Rectal smooth muscle tissue (tissue), 1 donor: ENCODE measurements at regions not wholly inside any gene's neighbourhood (a gene's known extent, or its start where the extent isn't known, plus 50 kb on each side); places are given as distances from the start of the nearest gene placed in this dataset.

Experiments used
- H3K27ac ChIP-seq: one replicate; pipeline ENCODE4 v1.7.0; 2013; ENCODE audit warnings: low read depth, low read length, inconsistent platforms
- H3K27me3 ChIP-seq: one replicate; pipeline ENCODE4 v1.7.0; 2013; ENCODE audit warnings: low read length; ENCODE audit not compliant: control insufficient read depth, insufficient read depth
- H3K36me3 ChIP-seq: one replicate; pipeline ENCODE4 v1.7.0; 2013; ENCODE audit warnings: low read length; ENCODE audit not compliant: control insufficient read depth, insufficient read depth
- H3K4me1 ChIP-seq: one replicate; pipeline ENCODE4 v1.7.0; 2013; ENCODE audit warnings: low read length; ENCODE audit not compliant: control insufficient read depth, insufficient read depth
- H3K4me3 ChIP-seq: one replicate; pipeline ENCODE4 v1.7.0; 2013; ENCODE audit warnings: low read length
- H3K9ac ChIP-seq: one replicate; pipeline ENCODE4 v1.7.0; 2013; ENCODE audit warnings: low read length

DNA sequence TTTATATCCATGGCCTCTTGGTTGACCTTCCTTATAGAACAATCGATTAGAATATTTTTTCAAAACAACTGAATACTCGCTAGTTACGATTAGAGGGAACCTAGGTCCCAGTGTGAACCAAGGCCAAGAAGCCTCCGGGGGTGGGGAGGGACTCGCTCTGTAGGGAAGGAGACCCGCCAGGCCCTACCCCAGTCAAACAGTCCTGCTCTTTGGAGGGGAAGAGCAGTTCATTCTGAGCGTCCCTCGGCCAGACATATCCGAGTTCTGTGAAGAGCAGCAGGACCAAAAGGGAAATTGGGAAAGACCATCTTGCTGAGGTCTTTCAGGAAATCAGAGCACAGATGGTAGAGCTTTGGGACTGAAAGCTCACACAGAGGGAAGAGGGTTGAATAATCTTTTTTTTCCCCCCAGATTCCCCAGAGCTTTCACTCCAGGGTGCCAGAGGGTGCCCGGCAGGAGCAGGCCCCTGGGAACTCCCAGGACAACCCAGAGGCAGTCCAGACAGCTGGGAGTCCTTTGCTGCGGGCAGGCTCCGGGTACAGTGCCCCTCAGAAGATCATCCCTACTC lies 137.2 kb upstream of the HES1 start:
- peaks cover 4% of the 10 kb centered on the region for H3K4me1 ChIP-seq
- H3K36me3 ChIP-seq = no peaks in the 10 kb centered on the region
- H3K27ac ChIP-seq = no peak overlapping the region
- no peak overlapping the region for H3K9ac ChIP-seq
- no peak overlapping the region for H3K4me3 ChIP-seq
- H3K27me3 ChIP-seq = peaks cover 4% of the 10 kb centered on the region

GRCh38 chr3:194000100-194000499 lies 135.8 kb upstream of the HES1 start:
- peaks cover 11% of the 10 kb centered on the region for H3K4me1 ChIP-seq
- no peak overlapping the region for H3K27ac ChIP-seq
- no peak overlapping the region for H3K4me3 ChIP-seq
- no peak overlapping the region for H3K9ac ChIP-seq
- H3K36me3 ChIP-seq = no peaks in the 10 kb centered on the region
- H3K27me3 ChIP-seq = peaks cover 2% of the 10 kb centered on the region

DNA sequence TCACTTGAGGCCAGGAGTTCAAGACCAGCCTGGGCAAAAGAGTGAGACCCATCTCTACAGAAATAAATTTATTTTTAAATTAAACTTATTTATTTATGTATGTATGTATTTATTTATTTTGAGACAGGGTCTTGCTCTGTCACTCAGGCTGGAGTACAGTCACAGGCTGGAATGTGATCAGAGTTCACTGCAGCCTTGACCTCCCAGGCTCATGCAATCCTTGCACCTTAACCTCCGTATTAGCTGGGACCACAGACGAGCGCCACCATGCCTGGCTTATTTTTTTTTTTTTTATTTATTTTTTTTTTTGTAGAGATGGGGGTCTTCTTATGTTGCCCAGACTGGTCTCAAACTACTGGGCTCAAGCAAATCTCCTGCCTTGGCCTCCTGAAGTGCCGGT lies 135.2 kb upstream of the HES1 start:
- Histone ChIP-seq H3K9ac (no peak overlapping the region), H3K4me3 (no peak overlapping the region), H3K36me3 (no peaks in the 10 kb centered on the region), H3K4me1 (peaks cover 11% of the 10 kb centered on the region), H3K27me3 (no peaks in the 10 kb centered on the region), H3K27ac (no peak overlapping the region)

GRCh38 chr3:194001728-194002459 lies 134.1 kb upstream of the HES1 start:
- H3K27ac ChIP-seq = no peak overlapping the region
- H3K4me3 ChIP-seq = no peak overlapping the region
- H3K27me3 ChIP-seq = no peaks in the 10 kb centered on the region
- H3K36me3 ChIP-seq = no peaks in the 10 kb centered on the region
- H3K9ac ChIP-seq = no peak overlapping the region
- H3K4me1 ChIP-seq = peaks cover 11% of the 10 kb centered on the region

DNA sequence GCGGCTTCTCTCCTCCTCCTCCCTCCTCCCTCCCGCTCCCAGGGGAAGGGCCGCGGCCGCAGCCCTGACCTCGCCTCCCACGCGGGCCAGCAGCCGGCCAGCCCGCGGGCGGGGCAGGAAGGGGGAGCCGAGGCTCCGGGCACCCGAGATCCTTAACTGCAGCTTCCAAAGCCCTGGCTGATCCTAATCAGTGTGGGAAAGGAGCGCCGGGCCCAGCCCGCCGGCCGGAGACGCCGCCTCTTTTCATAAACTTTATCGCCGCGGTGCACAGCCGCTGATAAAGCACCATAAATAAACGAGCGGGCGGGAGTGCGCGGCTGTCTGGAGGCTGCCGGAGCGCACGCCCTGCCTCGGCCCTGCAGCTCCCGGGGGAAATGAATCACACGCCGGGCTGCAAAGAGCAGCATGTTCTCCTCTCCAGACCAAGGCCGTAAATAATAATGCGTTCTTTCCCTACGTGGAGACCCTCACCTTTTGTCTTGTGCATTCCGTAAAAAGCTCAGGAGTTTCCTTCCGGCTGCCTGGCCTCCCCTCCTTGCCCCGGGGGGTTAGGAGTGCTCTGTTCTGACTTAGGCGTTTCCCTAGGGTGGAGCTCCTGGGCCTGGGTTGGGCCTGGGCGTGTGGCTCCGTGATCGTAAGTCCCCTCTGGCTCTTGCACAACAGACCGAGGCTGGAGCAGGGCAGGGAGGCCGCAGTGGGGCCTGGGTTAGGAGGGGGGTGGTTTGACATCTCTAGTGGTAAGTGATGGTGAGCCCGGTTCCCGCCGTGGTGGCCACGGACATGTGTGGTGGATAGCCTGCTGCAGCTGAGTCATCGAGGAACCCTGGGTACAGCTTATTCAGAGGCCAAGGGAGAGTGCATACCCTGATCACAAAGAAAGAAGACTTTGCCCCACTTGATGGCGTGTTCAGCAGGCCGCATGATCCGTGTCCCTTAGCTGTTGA lies 132.6 kb upstream of the HES1 start:
- H3K27ac ChIP-seq = peak overlapping the region; percentile 72
- H3K4me3 ChIP-seq = peak overlapping the region; percentile 66
- H3K36me3 ChIP-seq = no peaks in the 10 kb centered on the region
- H3K4me1 ChIP-seq = peaks cover 11% of the 10 kb centered on the region
- H3K27me3 ChIP-seq = no peaks in the 10 kb centered on the region
- H3K9ac ChIP-seq = no peak overlapping the region

DNA sequence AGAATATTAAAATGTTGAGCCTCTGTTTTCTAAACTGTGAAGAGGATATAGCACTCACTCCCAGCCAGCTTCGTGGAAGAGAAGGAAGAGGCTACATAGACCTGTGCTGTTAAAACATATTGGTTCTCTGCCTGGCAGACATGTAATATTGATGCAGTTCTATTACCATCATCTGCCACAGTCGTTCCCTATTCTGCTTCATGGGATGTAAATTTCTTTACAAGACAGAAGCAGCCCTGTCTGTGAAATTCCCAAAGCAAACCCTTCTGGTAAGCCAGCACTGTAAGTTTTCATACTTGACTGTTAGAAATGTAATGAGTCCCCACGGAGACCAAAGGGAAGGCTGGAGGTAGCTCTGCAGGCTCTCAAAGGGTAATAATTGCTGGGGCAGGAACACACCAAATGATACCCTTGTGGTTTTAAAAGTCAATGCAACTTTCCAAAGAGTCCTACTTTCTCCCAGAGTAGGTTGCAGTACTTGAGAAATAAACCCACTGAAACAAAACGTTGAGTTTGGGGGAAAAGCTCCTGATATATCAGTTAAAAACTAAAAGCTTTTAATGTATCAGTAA lies 129.9 kb upstream of the HES1 start:
- Histone ChIP-seq H3K9ac (no peak overlapping the region), H3K4me3 (no peak overlapping the region), H3K4me1 (peaks cover 11% of the 10 kb centered on the region), H3K36me3 (no peaks in the 10 kb centered on the region), H3K27me3 (no peaks in the 10 kb centered on the region), H3K27ac (no peak overlapping the region)

GRCh38 chr3:194007592-194008337 lies 128.2 kb upstream of the HES1 start:
- Histone ChIP-seq H3K9ac (no peak overlapping the region), H3K4me1 (peaks cover 11% of the 10 kb centered on the region), H3K4me3 (no peak overlapping the region), H3K27ac (no peak overlapping the region), H3K36me3 (no peaks in the 10 kb centered on the region), H3K27me3 (no peaks in the 10 kb centered on the region)

DNA sequence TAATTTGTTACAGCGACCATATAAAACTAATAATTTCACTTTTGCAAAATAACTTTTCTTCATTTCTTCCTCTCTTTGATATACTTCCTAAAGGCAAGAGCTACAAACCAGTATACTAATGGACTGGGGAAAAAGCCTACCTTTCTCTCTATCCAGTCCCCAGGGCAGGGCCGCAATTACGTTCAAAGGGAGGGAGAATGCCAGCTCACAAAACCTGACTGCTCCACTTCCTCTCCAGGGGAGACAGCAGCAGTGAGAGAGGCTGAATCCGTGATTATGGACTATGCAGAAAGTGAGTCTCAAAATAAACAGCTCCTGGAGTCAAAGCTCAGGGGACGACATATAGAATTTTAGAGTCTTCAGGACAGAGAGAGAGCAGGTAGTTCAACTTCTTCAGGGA lies 126.9 kb upstream of the HES1 start:
- no peaks in the 10 kb centered on the region for H3K27me3 ChIP-seq
- no peak overlapping the region for H3K4me3 ChIP-seq
- peaks cover 4% of the 10 kb centered on the region for H3K4me1 ChIP-seq
- H3K36me3 ChIP-seq = no peaks in the 10 kb centered on the region
- no peak overlapping the region for H3K9ac ChIP-seq
- H3K27ac ChIP-seq = no peak overlapping the region

- Histone ChIP-seq H3K4me1 (no peaks in the 10 kb centered on the region), H3K27me3 (no peaks in the 10 kb centered on the region), H3K4me3 (no peak overlapping the region), H3K36me3 (no peaks in the 10 kb centered on the region), H3K27ac (no peak overlapping the region), H3K9ac (no peak overlapping the region)
These were observed 125.9 kb upstream of the HES1 start for GRCh38 chr3:194009892-194010533.

DNA sequence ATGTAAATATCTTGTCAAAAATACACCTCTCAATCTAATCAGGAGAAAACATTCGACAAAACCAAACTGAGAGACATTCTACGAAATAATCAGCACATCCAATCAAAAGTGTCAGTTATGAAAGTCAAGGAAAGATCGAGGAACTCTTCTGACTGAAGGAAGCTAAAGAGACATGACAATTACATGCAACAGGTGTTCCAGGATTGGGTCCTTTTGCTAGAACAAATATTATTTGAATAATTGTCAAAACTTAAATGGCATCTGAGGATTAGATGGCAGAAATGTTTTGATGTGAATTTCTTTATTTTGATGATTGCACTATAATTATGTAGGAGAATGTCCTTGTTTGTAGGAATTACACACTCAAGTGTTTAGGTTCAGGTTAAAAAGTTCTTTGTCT lies 124.1 kb upstream of the HES1 start:
- H3K4me3 ChIP-seq = no peak overlapping the region
- H3K27ac ChIP-seq = no peak overlapping the region
- H3K27me3 ChIP-seq = no peaks in the 10 kb centered on the region
- H3K36me3 ChIP-seq = no peaks in the 10 kb centered on the region
- no peak overlapping the region for H3K9ac ChIP-seq
- no peaks in the 10 kb centered on the region for H3K4me1 ChIP-seq

- no peaks in the 10 kb centered on the region for H3K4me1 ChIP-seq
- no peak overlapping the region for H3K4me3 ChIP-seq
- no peak overlapping the region for H3K27ac ChIP-seq
- H3K9ac ChIP-seq = no peak overlapping the region
- H3K27me3 ChIP-seq = no peaks in the 10 kb centered on the region
- H3K36me3 ChIP-seq = no peaks in the 10 kb centered on the region
These were observed 122.0 kb upstream of the HES1 start for GRCh38 chr3:194013928-194014327.
